ENCODE measurements at regions not wholly inside any gene's neighbourhood (a gene's known extent, or its start where the extent isn't known, plus 50 kb on each side); places are given as distances from the start of the nearest gene placed in this dataset.
"Not testable (repeated sequence)": the region's sequence is repeated elsewhere in the genome, so short reads cannot be mapped to it uniquely, and the experiment has no call there.

GRCh38 chr3:30440147-30440604 is 166.2 kb upstream of the TGFBR2 start:
- DNase-seq (ENCODE audit: low read depth), result no peak

- DNase-seq (ENCODE audit: low read depth), result no peak
Measured at GRCh38 chr3:30440880-30441279, 165.5 kb upstream of the TGFBR2 start.

DNA sequence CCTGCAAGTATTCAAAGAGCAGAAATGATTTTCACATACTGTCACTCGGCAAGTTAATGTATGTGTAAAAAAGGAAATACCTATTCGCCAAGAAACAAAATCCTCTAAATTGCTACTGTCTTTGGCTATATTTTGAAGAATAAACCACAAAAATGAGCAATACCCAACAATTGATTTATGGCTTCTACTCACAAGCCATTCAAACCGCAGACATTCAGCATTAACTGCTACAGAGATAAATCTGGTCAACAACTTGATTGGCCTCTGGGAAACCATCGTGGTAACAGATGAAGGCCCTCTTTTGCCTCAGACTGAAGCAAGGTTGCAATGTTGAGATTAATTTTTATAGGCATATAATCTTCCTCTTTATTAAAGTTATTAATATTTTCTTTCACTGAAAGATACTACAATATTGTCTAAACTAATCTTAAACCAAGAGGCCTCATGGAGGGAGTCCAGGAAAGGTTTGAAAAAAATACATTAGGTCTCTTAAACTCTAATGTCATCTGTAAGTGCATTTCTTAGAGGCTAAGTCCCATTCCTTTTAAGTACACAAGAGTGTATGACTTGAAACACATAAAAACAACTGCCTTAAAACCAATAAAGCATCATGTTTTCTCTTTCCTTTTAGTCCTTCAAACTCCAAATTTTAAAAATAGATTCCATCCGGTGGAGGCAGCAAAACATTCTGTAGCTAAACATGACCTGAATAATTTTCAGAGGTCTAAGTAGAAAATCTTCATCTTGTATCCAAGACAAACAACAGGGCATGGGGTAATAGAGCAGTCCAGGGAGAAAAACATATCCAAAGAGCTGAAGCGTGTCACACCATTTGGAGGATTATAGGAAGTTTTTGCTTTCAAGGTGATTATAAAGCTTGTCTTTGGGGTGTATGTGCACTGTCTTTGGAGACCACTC is 162.4 kb upstream of the TGFBR2 start:
- DNase-seq (ENCODE audit: low read depth), result no peak

DNA sequence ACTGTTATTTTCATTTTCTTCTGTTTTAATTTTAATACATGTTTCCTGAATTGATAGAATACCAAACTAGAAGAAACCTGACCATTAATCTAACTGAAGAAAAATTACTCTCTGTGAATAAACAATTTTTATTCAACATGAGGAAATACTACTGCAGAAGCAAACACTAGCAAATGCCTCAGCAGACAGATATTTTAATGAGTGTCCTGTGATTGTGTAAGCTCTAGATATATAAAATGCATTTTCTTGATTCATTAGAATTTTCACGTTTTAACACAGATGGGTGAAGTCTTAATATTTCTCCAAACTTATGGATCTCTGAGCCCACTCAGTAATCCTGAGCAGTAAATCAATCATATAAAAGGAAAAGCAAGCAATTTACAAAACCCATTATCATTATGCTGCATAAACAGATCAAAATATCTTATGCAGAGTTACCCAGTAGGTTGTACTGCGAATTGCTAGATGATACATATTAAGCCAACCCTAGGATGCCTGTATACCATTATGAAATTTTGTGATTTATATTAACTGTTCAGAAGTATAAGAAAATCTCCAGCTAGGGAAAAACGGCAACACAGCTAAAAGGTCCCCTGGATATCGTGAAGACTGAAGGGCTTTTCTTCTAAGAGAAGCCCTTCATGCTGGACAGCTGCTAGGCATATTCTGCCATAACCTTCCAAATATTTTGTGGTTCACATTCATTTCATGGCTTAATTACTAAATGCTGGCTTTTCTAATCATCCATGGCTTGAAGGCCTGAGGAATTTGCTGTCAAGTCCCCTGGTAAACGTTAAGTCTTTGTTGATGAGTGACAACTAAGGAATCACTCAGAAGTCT is 157.7 kb upstream of the TGFBR2 start:
- DNase-seq (ENCODE audit: low read depth), result no peak

- no peak for DNase-seq (ENCODE audit: low read depth)
Measured at GRCh38 chr3:30449290-30449632, 157.1 kb upstream of the TGFBR2 start.

DNA sequence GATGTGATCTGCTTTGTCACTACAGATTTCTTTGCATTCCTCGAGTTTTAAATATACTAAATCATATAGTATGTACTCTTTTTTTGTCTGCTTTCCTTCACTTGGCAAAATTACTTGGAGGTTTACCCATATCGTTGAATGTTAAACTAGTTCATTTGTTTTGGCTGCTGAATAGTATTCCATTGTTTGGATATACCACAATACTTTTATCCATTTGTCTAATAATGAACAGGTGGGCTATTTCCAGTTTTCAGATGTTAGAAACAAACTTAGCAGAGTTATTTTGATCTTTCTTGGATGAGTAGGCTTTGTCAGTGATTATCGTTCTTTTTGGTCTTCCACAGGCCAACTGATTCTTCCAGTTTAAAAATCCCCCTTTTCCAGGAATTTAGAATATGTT is 154.0 kb upstream of the TGFBR2 start:
- DNase-seq (ENCODE audit: low read depth), result no peak

DNA sequence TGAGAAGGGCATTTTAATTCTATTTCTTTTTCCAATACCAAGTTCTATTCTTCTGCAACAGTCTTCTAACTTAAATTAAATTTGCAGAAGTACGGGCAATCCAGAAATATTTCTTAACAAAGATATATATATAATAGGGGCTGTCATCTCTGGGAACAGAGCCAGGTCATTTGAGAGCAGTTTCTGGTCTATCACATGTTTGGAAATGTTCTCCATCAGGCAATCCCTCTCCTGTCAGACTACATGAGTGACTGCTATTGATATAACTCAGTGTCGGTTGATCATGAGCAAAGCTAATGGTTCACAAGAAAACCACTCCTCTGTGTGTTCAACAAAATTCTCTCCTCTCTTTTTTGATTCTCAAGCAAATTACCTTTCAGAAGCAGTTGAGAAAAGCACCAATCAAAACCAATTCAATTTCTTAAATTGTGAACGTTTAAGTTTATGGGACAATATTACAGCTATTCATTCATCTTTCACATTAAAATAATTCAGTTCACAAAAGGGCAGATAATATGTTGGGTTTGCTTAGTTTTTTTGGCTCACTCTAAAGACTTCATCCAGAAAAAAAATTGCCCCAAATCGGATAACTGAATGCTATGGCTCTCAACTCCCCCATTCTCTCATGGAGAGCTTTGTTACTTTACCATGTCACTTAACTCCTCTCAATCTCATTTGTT is 152.9 kb upstream of the TGFBR2 start:
- no peak for DNase-seq (ENCODE audit: low read depth)

- no peak for DNase-seq (ENCODE audit: low read depth)
Measured at GRCh38 chr3:30454636-30455035, 151.8 kb upstream of the TGFBR2 start.

DNA sequence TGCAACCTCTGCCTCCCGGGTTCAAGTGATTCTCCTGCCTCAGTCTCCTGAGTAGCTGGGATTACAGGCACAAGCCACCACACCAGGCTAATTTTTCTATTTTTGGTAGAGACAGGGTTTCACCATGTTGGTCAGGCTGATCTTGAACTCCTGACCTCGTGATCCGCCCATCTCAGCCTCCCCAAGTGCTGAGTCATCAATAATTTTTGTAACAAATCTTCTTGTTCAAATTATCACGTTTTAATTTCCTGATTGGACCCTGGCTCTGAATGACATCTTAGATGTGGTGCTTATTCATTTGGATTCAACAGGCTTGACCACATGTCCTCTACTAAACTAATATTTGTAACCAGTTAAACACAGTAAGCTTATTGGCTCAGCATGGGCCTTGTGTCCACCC is 151.3 kb upstream of the TGFBR2 start:
- DNase-seq (ENCODE audit: low read depth), result not testable (repeated sequence)

GRCh38 chr3:30455840-30456239 is 150.6 kb upstream of the TGFBR2 start:
- DNase-seq (ENCODE audit: low read depth), result no peak

DNA sequence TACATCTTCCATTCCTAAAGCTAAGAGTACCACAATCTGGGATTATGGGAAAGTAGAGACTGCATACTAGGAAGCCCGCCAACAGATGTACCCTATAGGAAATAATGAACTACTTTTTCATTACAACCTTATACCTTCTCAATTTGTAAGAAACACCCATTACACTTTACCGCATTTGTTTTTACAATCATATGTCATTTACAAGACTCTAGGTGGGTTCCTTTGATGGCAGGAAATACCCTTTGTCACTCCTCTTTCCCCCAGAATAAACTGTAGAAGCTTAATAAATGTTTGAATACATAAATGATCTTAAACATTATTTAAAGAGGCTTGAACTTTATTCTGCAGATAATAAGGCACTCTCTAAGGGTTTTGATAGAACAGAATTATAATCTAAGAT is 150.1 kb upstream of the TGFBR2 start:
- DNase-seq (ENCODE audit: low read depth), result no peak

DNA sequence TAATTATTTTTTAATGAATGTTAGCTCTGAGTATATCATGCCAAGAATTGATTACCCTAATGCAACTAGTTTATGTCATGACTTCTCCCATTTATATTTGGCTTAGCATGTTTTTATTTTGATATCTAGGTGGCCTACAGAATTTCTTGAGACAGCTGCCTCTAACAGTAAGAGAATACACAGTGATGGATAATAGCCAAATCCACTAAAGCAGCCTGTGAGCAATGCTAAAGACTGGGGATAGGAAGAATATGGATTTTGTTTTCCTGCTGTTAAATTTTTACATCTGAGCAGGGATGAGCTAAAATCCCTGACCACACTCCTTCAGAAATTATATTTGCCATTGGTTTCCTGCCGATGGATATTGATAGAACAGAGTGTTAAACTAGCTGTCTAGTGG is 149.3 kb upstream of the TGFBR2 start:
- no peak for DNase-seq (ENCODE audit: low read depth)

DNA sequence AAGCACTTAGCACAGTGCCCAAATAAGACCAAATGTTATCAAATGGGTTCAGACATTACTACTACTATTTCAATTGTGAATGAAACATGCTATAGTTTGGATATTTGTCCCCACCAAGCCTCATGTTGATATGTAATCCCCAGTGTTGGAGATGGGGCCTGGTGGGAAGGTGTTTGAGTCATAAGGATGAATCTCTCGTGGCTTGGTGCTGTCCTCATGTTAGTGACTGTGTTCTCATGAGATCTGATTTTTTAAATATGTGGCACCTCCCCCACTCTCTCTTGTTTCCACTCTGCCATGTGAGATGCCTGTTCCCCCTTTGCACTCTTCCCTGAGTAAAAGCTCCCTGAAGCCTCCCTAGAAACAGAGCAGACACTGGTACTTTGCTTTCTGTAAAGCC is 148.7 kb upstream of the TGFBR2 start:
- DNase-seq (ENCODE audit: low read depth), result no peak

DNA sequence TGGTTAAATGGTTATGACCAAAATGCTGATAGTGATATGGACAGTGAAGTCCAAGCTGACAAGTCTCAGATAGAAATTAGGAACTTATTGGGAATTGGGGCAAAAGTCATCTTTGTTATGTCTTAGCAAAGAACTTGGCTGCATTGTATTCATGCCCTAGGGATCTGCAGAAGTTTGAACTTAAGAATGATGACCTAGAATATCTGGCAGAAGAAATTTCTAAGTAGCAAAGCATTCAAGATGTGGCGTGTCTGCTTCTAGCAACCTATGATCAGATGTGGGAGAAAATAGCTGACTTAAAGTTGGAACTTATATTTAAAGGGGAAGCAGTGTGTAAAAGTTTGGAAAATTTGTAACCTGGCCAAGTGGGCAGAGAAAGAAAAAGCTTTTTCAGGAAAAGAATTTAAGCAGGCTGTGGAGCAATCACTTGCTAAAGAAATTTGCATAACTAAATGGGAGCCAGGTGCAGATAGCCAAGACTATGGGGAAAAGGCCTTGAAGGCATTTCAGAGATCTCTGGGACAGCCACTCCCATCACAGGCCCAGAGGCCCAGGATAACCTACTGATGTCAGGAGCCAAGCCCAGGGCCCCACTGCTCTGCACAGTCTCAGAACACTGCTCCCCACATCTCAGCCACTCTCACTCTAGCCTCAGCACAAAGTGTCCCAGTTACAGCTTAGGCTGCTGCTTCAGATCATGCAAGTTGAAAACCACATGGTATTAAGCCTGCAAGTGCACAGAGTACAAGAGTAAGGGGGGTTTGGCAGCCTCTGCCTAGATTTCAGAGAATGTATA is 147.8 kb upstream of the TGFBR2 start:
- DNase-seq (ENCODE audit: low read depth), result no peak

DNA sequence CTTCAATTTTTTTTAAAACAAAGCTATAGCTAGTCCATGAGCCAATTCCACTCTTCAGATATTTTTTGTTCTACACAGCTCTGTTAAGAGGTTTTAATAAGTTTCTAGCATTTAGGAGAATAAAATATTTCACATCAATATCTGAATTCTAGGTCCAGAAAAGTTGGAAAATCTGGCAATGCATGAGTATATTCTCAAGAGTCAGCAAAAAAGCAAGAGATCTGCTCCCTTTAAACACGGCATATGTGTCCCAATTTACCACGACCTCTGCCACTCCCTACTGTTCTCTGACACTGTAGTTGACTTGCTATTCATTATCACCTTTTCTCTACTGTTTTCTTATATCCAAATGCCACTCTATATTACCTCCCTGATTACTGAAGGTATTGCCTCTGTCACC is 145.1 kb upstream of the TGFBR2 start:
- DNase-seq (ENCODE audit: low read depth), result no peak

DNA sequence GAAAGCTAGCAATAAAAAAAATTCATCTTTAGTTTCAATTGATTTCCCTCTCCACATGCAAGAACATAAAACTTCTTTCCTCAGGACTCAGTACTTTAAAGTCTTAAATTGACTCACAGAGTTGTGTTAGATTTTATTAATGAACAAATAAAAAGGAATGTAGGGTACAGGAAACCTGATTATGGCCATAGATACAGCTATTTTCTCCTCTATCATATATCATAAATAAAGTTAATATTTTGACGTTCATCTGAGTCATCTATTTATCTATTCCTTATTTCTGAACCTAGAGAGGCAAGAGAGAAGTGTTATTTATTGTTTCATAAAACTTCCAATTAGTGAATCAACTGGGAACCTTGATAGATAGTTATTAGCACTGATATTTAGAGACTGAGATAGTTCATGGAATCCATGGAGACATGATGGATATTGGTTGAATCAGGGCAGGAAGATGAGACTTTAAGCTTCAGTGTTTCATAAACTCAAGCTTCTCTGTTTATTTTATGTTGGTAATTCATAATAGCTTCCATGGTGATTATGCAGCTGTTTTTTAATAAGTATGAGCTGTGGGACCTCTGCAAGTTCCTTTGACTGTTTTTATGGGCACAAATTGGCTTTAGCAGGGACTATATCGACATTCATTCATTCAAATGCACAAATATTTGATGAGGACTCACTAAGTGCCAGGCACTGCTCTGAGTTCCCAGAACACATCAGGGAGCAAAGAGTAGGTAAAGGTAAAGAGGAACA is 143.5 kb upstream of the TGFBR2 start:
- no peak for DNase-seq (ENCODE audit: low read depth)

DNA sequence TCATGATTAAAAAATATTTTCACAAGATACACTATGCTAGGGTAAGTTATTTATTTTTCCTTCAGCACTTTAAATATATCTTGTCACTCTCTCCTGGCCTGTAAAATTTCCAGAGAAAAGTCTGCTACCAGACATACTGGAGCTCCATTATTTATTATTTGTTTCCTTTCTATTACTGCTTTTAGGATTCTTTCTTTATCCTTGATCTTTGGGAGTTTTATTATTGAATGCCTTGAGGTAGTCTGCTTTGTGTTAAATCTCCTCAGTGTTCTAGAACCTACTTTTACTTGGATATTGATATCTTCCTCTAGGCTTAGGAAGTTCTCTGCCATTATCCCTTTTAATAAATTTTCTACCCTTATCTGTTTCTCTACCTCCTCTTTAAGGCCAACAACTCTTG is 142.0 kb upstream of the TGFBR2 start:
- no peak for DNase-seq (ENCODE audit: low read depth)

- DNase-seq (ENCODE audit: low read depth), result no peak
Measured at GRCh38 chr3:30465454-30465853, 140.9 kb upstream of the TGFBR2 start.

- DNase-seq (ENCODE audit: low read depth), result no peak
Measured at GRCh38 chr3:30467596-30468238, 138.7 kb upstream of the TGFBR2 start.

GRCh38 chr3:30469133-30469532 is 137.3 kb upstream of the TGFBR2 start:
- no peak for DNase-seq (ENCODE audit: low read depth)

DNA sequence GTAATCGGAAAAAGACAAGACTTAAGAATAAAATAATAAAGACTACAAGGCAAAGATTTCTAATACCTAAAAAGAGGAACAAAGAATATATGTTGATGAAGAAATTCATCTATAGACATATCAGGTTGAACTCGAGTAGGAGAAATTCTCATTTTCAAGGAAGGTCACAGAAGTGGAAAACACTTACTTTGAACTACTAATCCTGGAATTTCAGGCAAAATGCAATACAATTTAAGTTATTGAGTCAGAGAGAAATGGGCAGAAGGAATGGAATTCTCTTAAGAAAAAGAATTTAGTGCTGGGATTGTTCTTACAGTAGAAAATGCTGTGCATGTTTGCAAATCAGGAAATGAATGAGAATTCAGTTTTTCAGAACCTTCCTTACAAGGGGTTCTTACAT is 135.9 kb upstream of the TGFBR2 start:
- no peak for DNase-seq (ENCODE audit: low read depth)
